H1 (cell line): ENCODE measurements at regions not wholly inside any gene's neighbourhood (a gene's known extent, or its start where the extent isn't known, plus 50 kb on each side); places are given as distances from the start of the nearest gene placed in this dataset.

Experiments used
- CTCF ChIA-PET: fragments of 300-600 bp; sonication (Branson Sonifier 250); formaldehyde crosslinking; loops from one replicate; lab custom pipeline; 2021; ENCODE audit not compliant: partially characterized antibody; lab: Charles Lee
- POLR2A ChIA-PET: fragments of 300-600 bp; sonication (Branson Sonifier 250); formaldehyde crosslinking; loops from one replicate; lab custom pipeline; 2021; ENCODE audit warnings: inconsistent platforms; ENCODE audit not compliant: partially characterized antibody; lab: Charles Lee
- DNase-seq, 2 experiments: peaks; one replicate each; pipeline versions ENCODE4 v3.0.0 to v3.0.0-alpha.2; 2010 to 2022; ENCODE audit warnings: low spot score in 2 of 2, low read depth in 1 of 2, mixed read lengths in 1 of 2
- FAIRE-seq: peaks from 2 replicates; lab custom pipeline; 2011; peaks lifted over from hg19 to GRCh38; lab: Jason Lieb, UNC
- H2AFZ ChIP-seq: 2 replicates; pipeline ENCODE4 v1.8.1; 2012; ENCODE audit warnings: low read length, inconsistent platforms
- H2AK5ac ChIP-seq: 2 replicates; pipeline ENCODE4 v1.6.1; 2013; ENCODE audit warnings: low read depth, low read length
- H2BK120ac ChIP-seq: replicated peaks from 2 replicates; pipeline ENCODE3; 2013; ENCODE audit warnings: low read depth, low read length, inconsistent platforms
- H2BK12ac ChIP-seq: 2 replicates; pipeline ENCODE4 v1.6.1; 2013; ENCODE audit warnings: low read depth, low read length
- H2BK15ac ChIP-seq: 2 replicates; pipeline ENCODE4 v1.6.1; 2013; ENCODE audit warnings: low read length
- H2BK20ac ChIP-seq: 2 replicates; pipeline ENCODE4 v1.6.1; 2013; ENCODE audit warnings: low read length
- H2BK5ac ChIP-seq: 2 replicates; pipeline ENCODE4 v1.6.1; 2013; ENCODE audit warnings: low read depth, low read length
- H3K14ac ChIP-seq: 2 replicates; pipeline ENCODE4 v1.6.1; 2013; ENCODE audit warnings: inconsistent platforms; ENCODE audit not compliant: insufficient read length
- H3K18ac ChIP-seq: 2 replicates; pipeline ENCODE4 v1.6.1; 2013; ENCODE audit warnings: low read length; ENCODE audit errors: extremely low read depth
- H3K23ac ChIP-seq: 2 replicates; pipeline ENCODE4 v1.6.1; 2013; ENCODE audit warnings: inconsistent platforms; ENCODE audit not compliant: insufficient read length
- H3K23me2 ChIP-seq: 2 replicates; pipeline ENCODE4 v1.6.1; 2013; ENCODE audit warnings: low read depth, low read length
- H3K27ac ChIP-seq: 2 replicates; pipeline ENCODE4 v1.6.1; 2011; ENCODE audit warnings: low read depth, low read length, inconsistent platforms
- H3K27me3 ChIP-seq, 4 experiments: replicated peaks in 1 of 4; 1 replicate in 1 of 4; 2 replicates in 3 of 4; pipeline versions ENCODE4 v1.6.1 to v1.8.1; 2011 to 2013; ENCODE audit warnings: low read length in 3 of 4, mild to moderate bottlenecking in 3 of 4, inconsistent platforms in 2 of 4, mixed read lengths in 2 of 4, moderate library complexity in 1 of 4; ENCODE audit not compliant: control insufficient read depth in 3 of 4, insufficient read depth in 3 of 4; ENCODE audit errors: extremely low read depth in 1 of 4
- H3K36me3 ChIP-seq, 4 experiments: 2 replicates each; pipeline versions ENCODE4 v1.6.1 to v1.8.1; 2011 to 2013; ENCODE audit warnings: mild to moderate bottlenecking in 4 of 4, low read length in 3 of 4, moderate library complexity in 2 of 4, control low read depth in 1 of 4, inconsistent platforms in 1 of 4; ENCODE audit not compliant: insufficient read depth in 4 of 4, control insufficient read depth in 2 of 4
- H3K4ac ChIP-seq: replicated peaks from 2 replicates; pipeline ENCODE3; 2013; ENCODE audit warnings: low read length, low read depth, mixed read lengths, inconsistent platforms; ENCODE audit not compliant: insufficient read length
- H3K4me1 ChIP-seq, 4 experiments: replicated peaks in 1 of 4; 1 replicate in 1 of 4; 2 replicates in 3 of 4; pipeline versions ENCODE4 v1.6.1 to v1.8.1; 2011 to 2013; ENCODE audit warnings: low read length in 3 of 4, inconsistent platforms in 2 of 4, mixed read lengths in 1 of 4; ENCODE audit not compliant: insufficient read depth in 4 of 4, control insufficient read depth in 3 of 4
- H3K4me2 ChIP-seq, 2 experiments: 2 replicates each; pipeline versions ENCODE4 v1.6.1 to v1.8.1; 2011 to 2013; ENCODE audit warnings: low read depth in 2 of 2, low read length in 2 of 2, control low read depth in 1 of 2, inconsistent platforms in 1 of 2, mild to moderate bottlenecking in 1 of 2; ENCODE audit not compliant: insufficient read depth in 1 of 2
- H3K4me3 ChIP-seq, 4 experiments: fragments of 200-600, 300-600 bp in 1 of 4; sonication (generic), shearing (Covaris generic), sonication (Bioruptor Twin) in 1 of 4; 2 replicates each; pipeline versions ENCODE4 v1.5.1 to v1.8.1; 2011 to 2016; ENCODE audit warnings: low read length in 4 of 4, low read depth in 3 of 4, control low read depth in 2 of 4, inconsistent platforms in 2 of 4, mild to moderate bottlenecking in 2 of 4, mixed read lengths in 1 of 4, moderate library complexity in 1 of 4; ENCODE audit not compliant: insufficient read depth in 2 of 4; ENCODE audit errors: extremely low read depth in 1 of 4
- H3K56ac ChIP-seq: replicated peaks from 2 replicates; pipeline ENCODE3; 2013; ENCODE audit warnings: low read depth, mild to moderate bottlenecking, mixed read lengths, low read length, inconsistent platforms; ENCODE audit not compliant: insufficient read length
- H3K79me1 ChIP-seq: 2 replicates; pipeline ENCODE4 v1.6.1; 2013; ENCODE audit warnings: low read depth, low read length, control low read depth
- H3K79me2 ChIP-seq, 2 experiments: 2 replicates each; pipeline versions ENCODE4 v1.6.1 to v1.8.1; 2012 to 2013; ENCODE audit warnings: low read length in 2 of 2, mild to moderate bottlenecking in 2 of 2, inconsistent platforms in 1 of 2; ENCODE audit not compliant: insufficient read depth in 2 of 2, control insufficient read depth in 1 of 2
- H3K9ac ChIP-seq, 4 experiments: replicated peaks in 1 of 4; 1 replicate in 1 of 4; 2 replicates in 3 of 4; pipeline versions ENCODE4 v1.6.1 to v1.8.1; 2011 to 2013; ENCODE audit warnings: low read depth in 3 of 4, low read length in 3 of 4, control low read depth in 2 of 4, mild to moderate bottlenecking in 2 of 4, moderate library complexity in 2 of 4, inconsistent platforms in 1 of 4; ENCODE audit errors: extremely low read depth in 1 of 4
- H3K9me3 ChIP-seq, 2 experiments: 2 replicates each; pipeline versions ENCODE4 v1.6.1 to v1.8.1; 2012 to 2013; ENCODE audit warnings: mild to moderate bottlenecking in 2 of 2, moderate library complexity in 2 of 2, control low read depth in 1 of 2, inconsistent platforms in 1 of 2, low read depth in 1 of 2, low read length in 1 of 2, mixed read lengths in 1 of 2; ENCODE audit not compliant: insufficient read depth in 2 of 2
- H4K20me1 ChIP-seq, 2 experiments: replicated peaks in 1 of 2; 2 replicates each; pipeline versions ENCODE3 to v1.8.1; 2011 to 2013; ENCODE audit warnings: inconsistent platforms in 2 of 2, low read length in 2 of 2, mild to moderate bottlenecking in 1 of 2; ENCODE audit not compliant: insufficient read depth in 2 of 2, control insufficient read depth in 1 of 2
- H4K5ac ChIP-seq: 2 replicates; pipeline ENCODE4 v1.6.1; 2013; ENCODE audit warnings: low read length, low read depth, mixed read lengths, inconsistent platforms; ENCODE audit not compliant: insufficient read length
- H4K8ac ChIP-seq: 2 replicates; pipeline ENCODE4 v1.8.0; 2013; ENCODE audit warnings: mild to moderate bottlenecking, moderate library complexity, low read length, inconsistent platforms; ENCODE audit not compliant: insufficient read depth; ENCODE audit errors: extremely low read depth
- H4K91ac ChIP-seq: replicated peaks from 2 replicates; pipeline ENCODE3; 2013; ENCODE audit warnings: low read length, mixed read lengths, inconsistent platforms; ENCODE audit not compliant: insufficient read length
- CBX8 ChIP-seq: fragments of 300-800, 300-1000 bp; sonication (generic); IDR thresholded peaks from 2 replicates; pipeline ENCODE4 v1.7.1; 2016; ENCODE audit warnings: low read depth, low read length, borderline replicate concordance
- WGBS, 2 experiments: shearing (Covaris generic) in 1 of 2; methylation state at CpG; one replicate each; pipeline versions ENCODE4 v1.1.6 to v1.1.7; 2013 to 2015; ENCODE audit warnings: low lambda C conversion rate in 2 of 2, mixed read lengths in 2 of 2, inconsistent platforms in 1 of 2, low coverage in 1 of 2, missing lambda C conversion rate in 1 of 2; ENCODE audit not compliant: insufficient replicate concordance in 2 of 2, insufficient coverage in 1 of 2, insufficient read length in 1 of 2; ENCODE audit errors: extremely low coverage in 1 of 2, missing lambda C conversion rate in 1 of 2; 5-methylcytosine and 5-hydroxymethylcytosine counted together

GRCh38 chr16:35147556-35148504 is 1688.4 kb downstream of the TP53TG3F start:
- FAIRE-seq = no peak
- no peaks in the 10 kb centered on the region for H4K20me1 ChIP-seq
- WGBS, 2 experiments = 60% methylated on average over 8 of the region's 10 CpGs; no CpG with 5 or more reads in 1 of the 2 experiments
- no peak for TF ChIP-seq CBX8
- no peak overlapping the region for H3K4ac ChIP-seq
- H3K9me3 ChIP-seq = peaks cover 85 to 100% of the 10 kb centered on the region in 2 experiments
- no peak for DNase-seq
- H3K79me1 ChIP-seq = no peaks in the 10 kb centered on the region
- no peak overlapping the region for H3K23ac ChIP-seq
- H4K8ac ChIP-seq = no peak overlapping the region
- POLR2A ChIA-PET = no interaction called here
- H2BK5ac ChIP-seq = no peak overlapping the region
- no peak overlapping the region for H3K27ac ChIP-seq
- H3K14ac ChIP-seq = no peak overlapping the region
- H3K27me3 ChIP-seq = no peaks in the 10 kb centered on the region
- no peak overlapping the region for H3K9ac ChIP-seq
- no peak overlapping the region for H2AK5ac ChIP-seq
- no peak overlapping the region for H3K56ac ChIP-seq
- H3K23me2 ChIP-seq = no peaks in the 10 kb centered on the region
- no peaks in the 10 kb centered on the region for H3K4me1 ChIP-seq
- no peak overlapping the region for H2BK12ac ChIP-seq
- H3K4me2 ChIP-seq = no peak overlapping the region
- H3K4me3 ChIP-seq = no peak overlapping the region
- no peaks in the 10 kb centered on the region for H3K79me2 ChIP-seq
- H2BK15ac ChIP-seq = no peak overlapping the region
- H4K5ac ChIP-seq = no peak overlapping the region
- H3K18ac ChIP-seq = no peak overlapping the region
- no peak overlapping the region for H2AFZ ChIP-seq
- no peaks in the 10 kb centered on the region for H3K36me3 ChIP-seq
- no peak overlapping the region for H2BK120ac ChIP-seq
- CTCF ChIA-PET = no interaction called here
- H2BK20ac ChIP-seq = no peak overlapping the region
- no peak overlapping the region for H4K91ac ChIP-seq
